GDM1 (cell line): ENCODE measurements at regions not wholly inside any gene's neighbourhood (a gene's known extent, or its start where the extent isn't known, plus 50 kb on each side); places are given as distances from the start of the nearest gene placed in this dataset.

ENCODE experiments used
- DNase-seq: peaks from one replicate; lab custom pipeline; 2025; lab: John Stamatoyannopoulos, UW

DNA sequence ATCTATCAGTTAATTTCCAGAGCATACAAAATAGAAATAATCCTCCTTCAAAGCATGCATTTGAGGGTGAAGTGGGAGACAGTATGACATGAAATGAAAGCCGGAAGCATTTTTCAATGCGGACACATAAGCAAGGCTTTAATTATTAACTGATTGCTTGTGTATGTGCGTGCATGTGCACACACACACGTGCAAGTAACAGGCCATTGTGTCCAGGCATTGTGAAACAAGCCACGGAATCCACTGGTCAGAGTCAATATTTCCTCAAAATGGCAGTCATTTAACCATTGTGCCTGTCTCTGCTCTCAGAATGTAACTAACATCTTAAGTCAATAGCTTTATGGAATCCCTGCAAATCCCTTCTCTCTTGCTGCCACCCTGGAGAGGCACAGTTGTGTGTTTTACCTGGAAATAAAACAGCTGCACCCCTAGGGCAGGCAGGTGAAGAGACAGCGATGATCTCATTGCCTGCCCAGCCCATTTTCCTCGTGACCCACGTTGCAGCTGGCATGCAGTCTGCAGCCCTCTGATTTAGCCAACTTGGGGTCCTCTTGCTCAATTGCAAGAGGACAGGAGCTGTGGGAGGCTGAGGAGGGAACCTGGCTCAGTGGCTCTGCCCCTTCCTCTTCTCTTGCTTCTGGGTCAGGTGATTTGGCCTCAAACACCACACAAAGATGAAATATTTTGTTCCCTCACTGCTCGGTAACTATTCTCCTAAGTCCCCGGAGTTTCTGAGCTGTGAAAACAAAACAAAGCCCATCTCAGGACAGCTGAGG, 500.9 kb upstream of the ZMIZ1 start:
- DNase-seq = no peak

DNA sequence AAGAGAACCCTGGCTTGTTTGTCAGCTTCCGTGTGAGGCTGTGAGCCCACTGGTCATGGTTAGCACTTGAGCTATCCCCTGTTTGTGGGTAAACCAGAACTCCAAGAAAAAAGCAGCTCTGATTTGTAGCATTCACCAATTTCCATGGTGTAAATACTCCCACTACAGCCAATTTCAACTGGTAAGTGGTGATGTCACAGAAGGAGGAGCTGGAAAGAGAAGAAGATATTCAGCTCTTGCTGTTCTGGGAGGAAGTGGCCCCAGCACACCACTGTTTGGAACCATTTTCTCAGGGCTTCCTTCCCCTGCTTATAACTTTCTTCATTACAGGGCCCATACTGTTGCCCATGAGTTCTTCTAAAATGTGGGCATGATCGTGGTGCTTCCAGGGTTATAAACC, 500.1 kb upstream of the ZMIZ1 start:
- DNase-seq = no peak

DNA sequence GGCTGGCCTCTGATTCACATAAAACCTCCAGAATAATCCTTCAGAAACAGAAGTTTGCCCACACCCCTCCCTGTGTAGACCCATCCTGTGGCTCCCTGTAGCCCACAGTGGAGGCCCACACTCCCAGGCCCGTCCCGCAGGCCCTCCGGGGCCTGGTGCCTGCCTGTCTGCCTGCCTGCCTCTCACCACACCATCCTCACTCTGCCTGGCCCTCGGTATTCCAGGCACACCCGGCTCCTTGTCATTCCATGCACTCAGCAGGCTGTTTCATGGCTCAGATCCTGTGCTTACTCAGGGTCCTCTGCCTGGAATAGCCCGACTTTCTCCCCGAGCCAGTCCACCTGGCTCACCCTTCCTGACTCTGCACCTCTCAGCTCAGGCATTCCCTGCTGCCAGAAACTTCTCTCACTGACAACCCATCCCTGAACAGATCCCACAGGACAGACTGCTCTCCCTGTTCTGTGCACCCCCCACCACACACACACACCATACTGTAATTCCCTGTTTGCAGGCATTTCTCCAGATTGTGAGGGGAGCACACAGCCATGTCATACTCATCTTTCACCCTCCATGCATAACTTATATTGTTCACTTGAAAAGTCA, 498.0 kb upstream of the ZMIZ1 start:
- DNase-seq = no peak

DNA sequence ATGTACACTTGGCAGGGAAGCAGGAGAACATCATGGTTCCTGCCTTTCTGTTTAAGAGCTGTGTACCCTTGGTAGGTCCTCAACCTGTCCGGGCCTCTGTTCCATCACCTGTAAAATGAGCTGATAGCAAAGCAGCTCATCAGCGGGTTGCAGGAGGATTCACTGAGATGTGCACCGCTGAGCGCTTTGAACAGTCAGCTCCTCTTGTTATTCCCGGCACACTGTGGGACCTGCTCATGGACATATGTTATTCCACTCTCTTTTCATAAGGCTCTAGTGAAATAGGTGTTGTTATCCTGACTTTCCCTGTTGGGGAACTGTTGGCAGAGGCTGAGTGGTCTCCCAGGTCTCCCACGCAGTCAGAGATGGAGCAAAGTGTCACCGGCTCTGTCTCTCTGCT, 497.5 kb upstream of the ZMIZ1 start:
- DNase-seq = no peak

DNA sequence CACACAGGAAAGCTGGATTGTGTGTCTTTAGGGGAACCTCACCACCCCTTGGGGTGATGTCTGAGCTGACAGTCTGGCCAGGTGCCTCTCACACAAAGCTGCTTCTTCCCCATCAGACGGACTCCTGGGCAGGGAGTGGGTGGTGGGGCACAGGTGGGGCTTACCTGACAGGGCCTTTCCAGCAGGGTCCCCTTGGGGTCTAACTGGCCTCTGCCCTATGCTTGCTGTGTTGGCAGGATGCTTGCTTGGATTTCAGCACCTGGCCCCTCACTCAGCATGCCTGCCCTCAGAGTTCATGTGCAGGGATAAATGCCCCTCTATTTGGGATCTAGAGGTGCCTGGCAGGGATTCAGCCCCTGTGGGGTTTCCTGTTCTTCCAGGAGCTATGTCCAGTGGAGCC, 496.9 kb upstream of the ZMIZ1 start:
- no peak for DNase-seq

DNA sequence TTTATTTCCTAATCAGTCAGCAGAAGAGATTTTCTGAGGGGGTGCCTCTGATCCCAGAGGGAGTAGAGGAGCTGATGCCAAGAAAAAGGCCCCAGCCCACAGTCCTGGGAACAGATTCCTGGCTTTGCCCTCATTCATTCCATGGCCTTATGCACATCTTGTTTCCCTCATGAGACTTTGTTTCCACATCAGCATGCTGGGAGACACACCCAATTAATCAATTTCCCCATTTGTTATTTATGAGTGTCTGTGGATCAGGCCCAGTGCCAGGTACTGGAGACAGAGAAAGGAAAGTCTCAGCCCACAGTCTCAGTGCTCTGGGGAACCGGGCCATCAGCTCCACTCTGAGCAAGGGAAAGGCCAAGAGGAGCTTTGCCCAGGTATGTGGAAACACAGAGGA, 496.2 kb upstream of the ZMIZ1 start:
- DNase-seq = no peak

DNA sequence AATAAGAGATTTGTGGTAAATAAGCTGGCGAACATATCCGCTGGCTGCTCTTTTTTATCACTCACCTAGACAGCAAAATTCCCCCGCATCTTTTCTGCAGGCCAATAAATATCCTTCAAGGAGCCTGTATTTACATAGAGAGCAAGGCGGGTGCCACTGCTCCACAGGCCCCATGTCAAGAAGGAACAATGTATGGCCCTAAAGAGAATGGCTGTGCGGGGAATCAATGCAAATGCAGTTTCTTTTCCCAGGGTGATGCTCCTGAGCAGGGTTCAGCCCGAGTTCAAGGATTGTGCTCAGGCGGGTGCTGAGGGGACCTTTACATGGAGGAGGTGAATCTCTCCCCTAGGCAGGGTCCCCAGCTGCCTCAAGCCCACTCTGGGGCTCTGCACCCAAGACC, 494.2 kb upstream of the ZMIZ1 start:
- no peak for DNase-seq

DNA sequence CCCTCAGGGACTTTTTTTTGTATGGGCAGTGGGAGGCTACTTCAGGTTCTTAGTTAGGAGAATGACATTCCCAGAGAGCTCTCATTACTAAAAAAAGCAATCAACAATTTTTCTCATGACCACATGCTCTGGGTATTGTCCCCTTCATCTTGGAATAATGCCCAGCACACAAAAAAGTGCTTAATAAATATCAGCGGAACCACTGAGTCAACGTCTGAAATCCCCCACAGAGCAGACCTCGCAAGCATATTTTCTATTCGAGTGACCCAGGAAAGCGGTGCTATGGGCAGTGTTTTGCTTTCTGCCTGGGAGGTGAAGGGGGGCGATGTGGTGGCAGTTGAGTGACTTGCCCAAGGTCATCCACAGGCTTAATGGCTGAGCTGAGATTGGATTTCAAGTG, 493.4 kb upstream of the ZMIZ1 start:
- DNase-seq = no peak

DNA sequence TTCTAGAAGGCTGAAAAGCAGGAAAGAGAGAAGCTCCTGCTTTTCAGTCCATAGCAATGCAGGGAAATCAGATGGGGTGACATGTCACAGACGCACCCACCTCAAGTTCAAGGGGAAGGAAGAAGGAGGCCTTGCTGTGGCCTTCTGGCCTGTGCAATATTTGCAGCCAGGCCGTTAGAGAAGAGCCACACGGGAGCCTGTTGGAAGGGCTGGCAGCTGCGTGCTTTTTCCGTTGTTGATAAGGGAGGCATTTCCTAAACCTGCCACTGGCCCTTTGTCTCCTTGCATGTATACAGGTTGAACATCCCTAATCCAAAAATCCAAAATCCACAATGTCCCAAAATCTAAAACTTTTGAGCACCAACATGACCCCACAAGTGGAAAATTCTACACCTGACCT, 492.5 kb upstream of the ZMIZ1 start:
- DNase-seq = no peak

DNA sequence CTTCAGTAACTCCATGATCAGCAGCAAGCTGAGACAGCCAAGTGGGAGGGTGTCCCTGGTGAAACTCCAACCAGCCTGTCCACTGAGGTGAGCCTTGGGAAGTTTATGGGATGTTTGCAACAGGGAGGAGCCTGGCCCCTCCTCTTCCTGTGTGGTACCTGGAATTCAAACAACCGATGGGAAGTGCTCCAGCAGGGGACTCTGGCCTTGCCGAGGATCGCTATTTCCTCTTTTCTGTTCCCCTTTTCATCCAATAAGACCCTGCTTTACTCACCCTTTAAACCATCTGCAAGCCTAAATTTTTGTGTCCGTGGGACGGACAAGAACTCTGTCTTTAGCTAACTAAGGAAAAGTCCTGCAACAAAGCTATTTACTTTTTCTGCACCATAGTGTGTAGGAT, 491.1 kb upstream of the ZMIZ1 start:
- DNase-seq = peak; percentile 24

DNA sequence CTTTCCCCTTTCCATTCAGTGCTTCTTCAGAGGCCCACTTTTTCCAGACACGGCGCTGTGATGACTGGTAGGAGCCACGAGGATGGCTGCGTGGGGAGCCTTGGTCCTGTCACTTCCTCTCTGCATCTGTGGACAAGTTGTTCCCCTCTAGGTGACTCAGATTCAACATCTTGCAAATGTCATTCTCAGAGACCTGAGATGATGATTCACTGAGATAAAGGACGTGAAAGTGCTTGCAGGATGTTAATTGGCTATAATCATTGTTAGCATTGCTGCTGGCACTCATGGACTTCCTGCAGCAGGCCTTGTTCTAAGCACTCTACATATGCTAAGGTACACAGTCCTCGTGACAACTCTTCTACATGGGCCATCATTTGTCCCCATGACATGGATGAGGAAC, 489.8 kb upstream of the ZMIZ1 start:
- peak; percentile 27 for DNase-seq

DNA sequence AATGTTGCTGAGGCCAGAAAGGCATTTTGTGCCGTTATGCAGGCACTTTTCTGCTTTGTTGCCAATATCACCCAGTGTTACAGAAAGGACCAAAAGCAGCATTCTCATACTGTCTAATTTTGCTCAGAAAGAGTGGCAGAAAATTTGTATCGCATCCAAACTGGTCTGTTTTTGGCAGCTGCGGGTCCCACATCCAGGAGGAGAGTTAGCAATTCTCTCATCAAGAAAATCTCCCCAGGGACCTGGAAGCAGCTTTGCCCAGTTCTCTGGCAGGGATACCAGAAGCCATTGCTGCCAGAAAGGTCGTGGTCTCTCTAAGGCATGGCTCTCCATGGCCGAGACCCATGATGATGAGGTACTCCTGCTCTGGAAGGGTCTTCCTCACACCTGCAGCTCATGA, 489.2 kb upstream of the ZMIZ1 start:
- no peak for DNase-seq

DNA sequence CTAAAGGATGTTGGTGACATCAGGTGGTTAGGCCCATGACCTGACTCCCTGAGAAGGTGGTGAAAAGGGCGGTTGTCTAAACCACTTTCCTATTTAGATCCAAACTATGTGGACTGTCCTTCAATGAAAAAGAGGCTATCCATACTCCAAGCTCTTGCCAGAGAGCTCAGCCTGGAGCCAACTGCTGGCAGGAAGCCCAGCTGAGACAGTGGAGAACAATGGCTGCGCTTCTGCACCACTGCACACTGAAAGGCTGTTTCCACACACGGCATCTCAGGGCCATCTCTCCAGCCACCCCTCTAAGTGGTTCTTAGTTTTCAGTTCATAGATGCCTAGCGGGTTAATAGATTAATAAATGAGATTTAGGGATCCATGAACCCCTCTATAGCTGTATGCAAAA, 488.8 kb upstream of the ZMIZ1 start:
- DNase-seq = no peak

DNA sequence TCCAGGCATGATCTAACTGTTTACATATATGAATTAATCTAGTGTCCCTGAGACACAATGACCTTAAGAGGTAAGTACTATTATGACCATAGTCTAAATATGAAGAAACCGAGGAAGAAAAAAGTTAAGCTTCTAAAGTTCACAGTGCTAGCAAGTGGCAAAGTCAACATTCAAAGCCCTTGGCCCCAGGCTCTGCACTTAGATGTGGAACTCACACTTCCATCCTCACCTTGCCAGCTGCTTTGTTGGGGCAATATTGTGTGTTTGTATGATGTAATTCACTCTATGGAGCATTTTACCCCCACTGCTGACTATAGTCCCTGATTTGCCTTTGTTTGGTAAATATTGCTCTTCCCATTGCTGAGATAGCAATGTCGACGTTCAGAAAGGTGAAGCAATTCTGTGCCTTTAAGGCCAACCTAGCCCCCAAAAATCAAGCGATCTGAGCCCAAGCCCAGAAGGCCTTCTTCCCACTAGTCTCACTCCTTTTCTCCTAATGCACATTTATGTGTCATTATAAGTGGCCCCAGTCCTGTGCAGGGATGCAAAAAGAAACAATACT, 487.6 kb upstream of the ZMIZ1 start:
- no peak for DNase-seq

DNA sequence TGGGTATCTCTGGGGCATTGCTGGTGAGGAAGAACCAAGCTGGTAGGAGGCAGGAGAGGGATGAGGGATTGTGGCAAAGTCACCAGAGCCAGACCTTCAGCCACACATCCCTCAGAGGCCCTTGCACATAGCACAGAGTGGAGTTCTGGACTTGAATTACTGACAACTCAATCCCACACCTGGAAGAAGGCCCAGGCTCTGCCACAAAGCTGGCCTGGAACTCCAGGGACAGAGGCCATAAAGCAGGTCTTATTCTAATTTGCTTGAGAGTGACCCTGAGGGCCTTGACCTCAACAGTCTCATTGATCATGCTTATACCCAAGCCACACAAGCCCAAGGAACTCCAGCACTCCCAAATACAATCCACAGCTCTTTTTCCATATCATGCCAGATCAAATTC, 486.2 kb upstream of the ZMIZ1 start:
- DNase-seq = no peak

DNA sequence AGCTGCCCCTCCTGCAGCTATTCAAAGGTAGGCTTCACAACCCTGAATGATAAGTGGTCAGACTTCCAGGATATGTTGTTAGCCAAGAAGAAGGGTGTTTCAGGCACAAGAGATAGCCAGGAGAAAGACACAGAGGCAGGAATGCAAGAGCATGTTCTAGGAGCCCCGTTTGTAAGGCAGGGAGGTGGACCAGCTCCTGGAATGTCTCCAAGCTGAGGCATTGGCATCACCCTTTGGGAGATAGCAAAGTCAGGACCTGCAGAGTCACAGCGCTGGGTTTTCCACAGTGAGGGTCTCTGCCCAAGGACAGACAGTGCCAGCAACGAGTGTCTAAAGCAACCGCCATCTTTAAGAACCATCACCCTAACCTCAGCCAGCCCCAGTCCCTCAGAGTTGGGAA, 484.5 kb upstream of the ZMIZ1 start:
- DNase-seq = no peak

DNA sequence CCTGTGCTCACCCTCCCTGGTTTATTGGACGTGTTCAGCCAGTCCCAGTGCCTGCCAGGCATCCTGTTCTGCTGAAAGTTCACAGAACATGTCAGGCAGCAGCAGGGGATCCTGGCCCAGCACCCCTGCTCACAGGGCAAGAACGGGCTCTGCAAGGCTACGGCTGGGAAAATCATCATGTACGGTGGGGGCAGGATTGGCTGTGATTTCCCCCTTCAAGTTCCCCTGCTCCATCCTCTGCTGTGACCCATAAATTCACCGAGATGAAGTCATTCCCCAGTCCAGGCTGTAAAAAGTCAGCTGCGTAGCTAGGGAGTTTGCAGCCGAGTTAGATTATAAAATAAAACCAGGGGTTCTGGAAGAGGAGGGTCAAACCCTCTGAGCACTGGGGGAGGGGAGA, 484.1 kb upstream of the ZMIZ1 start:
- DNase-seq = no peak

DNA sequence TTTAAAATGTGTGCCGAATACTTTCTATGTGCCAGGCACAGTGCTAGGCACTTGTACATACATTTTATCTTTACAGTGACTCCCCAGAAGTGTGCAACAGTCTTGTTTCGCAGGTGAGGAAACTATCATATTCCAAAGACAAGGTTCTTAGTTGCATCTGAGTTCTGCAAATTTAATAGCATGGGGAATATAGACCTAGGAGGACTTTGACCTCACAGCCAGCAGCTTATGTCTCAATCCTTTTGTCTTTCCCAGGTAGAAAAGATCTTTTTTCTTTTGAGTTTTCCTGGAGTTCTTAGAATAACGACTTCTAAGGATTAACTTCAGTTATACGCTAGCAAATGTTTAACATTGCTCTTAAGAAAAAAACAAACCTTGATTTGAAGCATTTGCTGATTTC, 482.8 kb upstream of the ZMIZ1 start:
- no peak for DNase-seq

DNA sequence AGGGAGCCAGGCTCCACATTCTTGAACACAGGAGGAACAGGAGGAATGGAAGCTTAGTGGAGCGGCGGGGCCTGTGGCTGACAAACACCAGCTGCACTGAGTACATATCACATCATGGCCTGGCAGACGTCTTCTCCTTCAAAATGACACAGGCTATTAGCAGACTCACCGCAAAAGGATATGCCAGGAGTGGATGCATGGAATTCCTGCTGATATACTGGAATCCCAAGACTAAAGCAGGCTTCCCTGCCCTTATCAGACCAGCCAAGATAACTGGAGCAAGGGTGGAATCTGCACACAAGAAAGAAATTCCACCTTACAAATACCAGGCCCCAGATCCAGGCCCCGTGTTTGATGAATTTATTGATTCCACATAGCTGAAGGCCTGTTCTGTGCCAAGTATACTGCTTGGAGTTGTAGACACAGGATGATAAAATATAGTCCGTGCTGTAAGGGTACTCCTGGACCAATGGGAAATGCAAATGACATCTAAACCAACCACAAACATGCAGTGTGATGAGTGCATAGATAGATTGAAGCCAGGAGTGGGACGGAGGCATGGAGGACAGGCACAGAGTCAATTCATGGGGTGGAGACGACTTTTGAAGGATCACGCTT, 480.5 kb upstream of the ZMIZ1 start:
- no peak for DNase-seq

DNA sequence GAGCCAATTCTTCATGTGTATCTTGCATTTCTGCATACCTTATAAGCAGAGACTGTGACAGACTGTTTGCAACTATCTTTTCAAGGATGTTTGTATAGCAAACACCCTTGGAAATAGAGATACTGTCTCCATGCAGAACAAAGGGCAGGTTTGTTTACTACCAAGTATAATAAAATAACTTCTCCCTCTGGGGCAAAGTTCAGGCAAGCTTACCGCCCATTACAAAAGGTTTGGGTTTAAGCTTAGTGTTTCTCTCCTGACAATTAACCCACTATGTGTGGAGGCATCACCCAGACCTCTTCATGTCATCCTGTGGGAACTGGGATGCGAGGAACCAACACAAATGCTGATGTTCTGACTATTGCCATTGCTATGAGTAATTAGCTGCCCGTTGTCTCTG, 479.1 kb upstream of the ZMIZ1 start:
- DNase-seq = no peak

DNA sequence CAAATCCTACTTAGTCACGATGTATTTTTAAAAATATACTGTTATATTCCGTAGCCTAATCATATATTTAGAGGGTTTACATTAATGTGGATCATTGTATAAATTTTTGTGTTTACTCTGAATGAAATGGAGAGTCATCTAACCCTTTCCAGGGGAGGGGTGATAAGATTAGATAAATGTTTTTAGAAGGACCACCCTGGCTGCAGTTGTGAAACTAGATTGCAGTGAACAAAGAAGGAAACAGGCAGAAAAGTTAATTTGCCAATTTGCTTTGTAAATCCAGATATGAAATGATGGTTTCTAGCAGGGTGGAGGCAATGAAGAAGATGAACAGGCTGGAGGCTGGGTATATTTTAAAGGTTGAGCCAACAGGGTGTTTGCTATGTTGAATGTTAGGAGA, 477.7 kb upstream of the ZMIZ1 start:
- DNase-seq = no peak

DNA sequence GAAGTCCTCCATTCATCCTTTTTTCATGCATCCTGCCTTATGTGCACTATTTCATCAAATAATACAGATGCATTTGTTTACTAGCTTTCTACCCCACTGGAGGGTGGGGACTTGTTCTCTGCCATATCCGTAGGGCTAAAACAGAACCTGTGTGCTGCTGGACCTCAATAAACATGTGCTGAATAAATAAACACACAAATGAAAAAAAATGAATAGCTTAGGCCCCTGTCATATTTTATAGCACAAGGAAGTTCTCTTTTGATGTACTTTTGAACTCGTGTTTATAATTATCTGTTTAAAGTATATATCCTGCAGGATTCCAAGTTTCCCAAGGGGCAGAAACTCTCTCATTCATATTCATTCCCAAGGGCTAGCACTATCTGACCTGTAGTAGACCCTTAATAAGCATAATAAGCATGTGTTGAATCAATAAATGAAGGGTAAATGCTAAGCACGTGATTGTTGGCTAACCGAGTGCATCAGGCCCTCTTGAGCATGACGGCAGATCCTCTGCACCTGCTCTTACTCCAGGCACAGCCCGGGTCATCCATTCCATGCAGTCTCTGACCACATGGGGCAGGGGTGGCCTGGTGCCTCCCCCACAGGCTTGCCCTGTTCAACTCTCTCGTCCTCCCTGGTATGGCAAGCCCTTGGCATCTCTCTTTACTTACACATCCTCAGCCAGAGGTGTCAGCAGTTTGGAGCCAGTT, 474.1 kb upstream of the ZMIZ1 start:
- no peak for DNase-seq

DNA sequence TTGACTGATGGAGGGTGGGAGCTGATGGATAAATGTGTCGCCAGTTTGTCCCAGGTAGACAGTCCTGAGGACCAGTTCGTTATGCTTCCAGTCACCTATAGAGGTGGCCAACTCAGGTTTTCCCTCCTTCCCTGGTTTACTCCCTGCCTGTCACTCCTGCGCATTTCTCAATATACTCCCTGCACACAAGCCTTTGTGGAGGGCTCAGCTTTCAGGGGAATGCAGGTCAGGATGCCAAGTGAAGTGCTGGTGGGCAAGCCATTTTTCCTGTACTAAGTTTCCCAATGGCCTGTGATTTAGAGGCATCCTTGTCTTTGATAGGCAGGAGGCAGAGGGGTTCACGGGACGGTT, 473.5 kb upstream of the ZMIZ1 start:
- DNase-seq = no peak
